Small intestine (tissue), 7 donors: ENCODE measurements at regions not wholly inside any gene's neighbourhood (a gene's known extent, or its start where the extent isn't known, plus 50 kb on each side); places are given as distances from the start of the nearest gene placed in this dataset.

Source experiments
- DNase-seq, 2 donors: peaks; one replicate each; pipeline versions ENCODE4 v3.0.0 to v3.0.0-alpha.2; 2013
- FAIRE-seq: peaks from 2 replicates; lab custom pipeline; 2012; peaks lifted over from hg19 to GRCh38; lab: Jason Lieb, UNC
- H3K27ac ChIP-seq, 3 donors: one replicate each; pipeline ENCODE4 v1.5.1; 2013; ENCODE audit warnings: low read length in 2 of 3, mild to moderate bottlenecking in 2 of 3, control low read depth in 1 of 3, inconsistent platforms in 1 of 3, low read depth in 1 of 3, moderate library complexity in 1 of 3
- H3K27me3 ChIP-seq, 3 donors: one replicate each; pipeline ENCODE4 v1.6.1; 2013; ENCODE audit warnings: low read length in 3 of 3, inconsistent platforms in 1 of 3; ENCODE audit not compliant: control insufficient read depth in 3 of 3, insufficient read depth in 3 of 3
- H3K36me3 ChIP-seq, 3 donors: one replicate each; pipeline ENCODE4 v1.6.1; 2013; ENCODE audit warnings: low read length in 3 of 3, inconsistent platforms in 1 of 3, low read depth in 1 of 3, mild to moderate bottlenecking in 1 of 3, moderate library complexity in 1 of 3; ENCODE audit not compliant: control insufficient read depth in 3 of 3, insufficient read depth in 2 of 3
- H3K4me1 ChIP-seq, 3 donors: one replicate each; pipeline ENCODE4 v1.6.1; 2013; ENCODE audit warnings: low read length in 2 of 3, inconsistent platforms in 1 of 3, low read depth in 1 of 3, mild to moderate bottlenecking in 1 of 3, moderate library complexity in 1 of 3; ENCODE audit not compliant: control insufficient read depth in 3 of 3, insufficient read depth in 2 of 3
- H3K4me3 ChIP-seq, 3 donors: one replicate each; pipeline ENCODE4 v1.5.1; 2013; ENCODE audit warnings: low read length in 3 of 3, control low read depth in 1 of 3, inconsistent platforms in 1 of 3, low read depth in 1 of 3, mild to moderate bottlenecking in 1 of 3, moderate library complexity in 1 of 3
- H3K9me3 ChIP-seq, 2 donors: one replicate each; pipeline ENCODE4 v1.6.1; 2013; ENCODE audit warnings: low read depth in 1 of 2, low read length in 1 of 2; ENCODE audit not compliant: control insufficient read depth in 2 of 2, insufficient read depth in 1 of 2
- WGBS, 3 donors: extraction: QIAGEN DNeasy Blood & Tissue Kit; methylation state at CpG; one replicate each; pipeline ENCODE4 v1.1.7; 2013; 5-methylcytosine and 5-hydroxymethylcytosine counted together
- donor health status: healthy with polysubstance abuse.
- donor health status: control.
- donor health status: control.
- donor health status: Bipolar disorder and iron deficiency.
- donor health status: healthy.

DNA sequence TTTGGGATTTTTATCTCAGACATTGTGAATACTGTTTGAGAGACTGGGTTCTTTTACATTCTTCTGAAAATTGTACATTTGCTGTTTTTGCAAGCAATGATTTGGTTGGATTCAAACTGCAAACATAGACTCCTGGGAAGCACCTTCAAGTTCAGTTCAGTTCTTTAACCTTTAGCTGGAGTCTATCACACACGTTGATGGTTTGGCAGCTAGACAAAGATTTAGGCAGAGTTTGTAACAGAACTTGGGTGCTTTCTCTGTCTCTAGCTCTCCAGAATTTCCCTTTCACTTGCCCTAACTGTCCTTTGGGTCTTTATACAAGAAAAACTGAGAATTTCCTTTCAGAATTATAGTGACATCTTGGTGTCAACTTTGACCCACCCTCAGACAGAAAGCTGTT lies 556.6 kb downstream of the DIAPH3 start:
- H3K4me1 ChIP-seq = peaks cover 0 to 9% (median 0%) of the 10 kb centered on the region in 3 donors
- 25 to 34% (median 25%) methylated on average over 1 of the region's 1 CpG for WGBS, 3 donors
- H3K36me3 ChIP-seq = no peaks in the 10 kb centered on the region
- H3K27ac ChIP-seq = no peak overlapping the region
- DNase-seq = no peak
- no peaks in the 10 kb centered on the region for H3K27me3 ChIP-seq
- FAIRE-seq = no peak
- H3K4me3 ChIP-seq = no peak overlapping the region
- H3K9me3 ChIP-seq = peaks cover 0 to 4% of the 10 kb centered on the region in 2 donors

DNA sequence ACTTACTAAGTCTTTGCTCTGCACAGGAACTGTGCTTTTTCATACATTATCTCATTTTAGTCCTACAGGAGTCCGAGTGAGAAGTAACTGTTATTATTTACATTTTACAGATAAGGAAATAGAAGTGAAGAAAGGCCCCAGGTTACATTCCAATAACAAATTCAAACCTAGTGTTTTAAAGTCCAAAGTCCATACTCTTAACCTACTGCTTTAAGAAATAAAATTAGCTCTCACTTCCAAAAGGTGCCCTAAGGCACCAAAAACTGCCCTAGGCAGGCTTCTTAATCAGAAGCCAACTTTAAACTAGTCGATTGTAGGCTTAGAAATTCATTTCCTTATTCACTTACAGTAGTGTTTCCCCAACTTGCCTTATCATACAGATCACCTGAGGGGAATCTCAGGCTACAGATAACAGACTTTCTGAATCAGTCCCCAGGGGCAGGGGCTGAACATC lies 555.9 kb downstream of the DIAPH3 start:
- H3K27ac ChIP-seq = no peak overlapping the region

DNA sequence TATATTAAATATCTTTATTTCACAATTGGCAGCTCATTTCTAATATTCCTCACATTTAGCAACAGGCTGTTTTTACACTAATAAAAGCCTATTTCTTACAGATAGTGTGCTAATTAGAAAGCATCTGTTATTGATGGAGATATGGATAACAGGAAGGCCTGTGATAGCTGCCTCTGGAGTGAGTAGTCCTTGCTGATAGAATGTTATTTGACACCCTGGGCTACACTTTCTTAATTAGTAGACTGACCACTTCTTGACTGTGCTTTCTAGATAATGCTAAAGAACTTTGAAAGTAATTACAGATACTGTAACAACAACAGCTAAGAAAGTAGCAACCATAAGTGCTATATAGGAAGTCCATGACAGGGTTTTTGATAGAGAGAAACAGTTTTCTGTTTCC lies 554.3 kb downstream of the DIAPH3 start:
- Histone ChIP-seq H3K4me1 (peaks cover 0 to 9% (median 0%) of the 10 kb centered on the region in 3 donors), H3K27me3 (no peaks in the 10 kb centered on the region), H3K4me3 (no peak overlapping the region), H3K36me3 (no peaks in the 10 kb centered on the region), H3K27ac (no peak overlapping the region), H3K9me3 (no peaks in the 10 kb centered on the region)
- no peak for DNase-seq
- no peak for FAIRE-seq

More for the DNA sequence above, 555.9 kb downstream of the DIAPH3 start:
- FAIRE-seq = no peak
- no peaks in the 10 kb centered on the region for H3K27me3 ChIP-seq
- 8 to 46% (median 21%) methylated on average over 1 to 2 of the region's 2 CpGs for WGBS, 3 donors
- peak; percentile 5 to 15 for DNase-seq
- H3K4me3 ChIP-seq = no peak overlapping the region
- no peaks in the 10 kb centered on the region for H3K36me3 ChIP-seq
- H3K9me3 ChIP-seq = peaks cover 0 to 4% of the 10 kb centered on the region in 2 donors
- peaks cover 0 to 9% (median 0%) of the 10 kb centered on the region in 3 donors for H3K4me1 ChIP-seq
